IMR-90 (cell line): ENCODE measurements at regions not wholly inside any gene's neighbourhood (a gene's known extent, or its start where the extent isn't known, plus 50 kb on each side); places are given as distances from the start of the nearest gene placed in this dataset.

Experiments used
- BHLHE40 ChIP-seq: fragments of 150-350 bp; IDR thresholded peaks from 2 replicates; pipeline ENCODE4 v1.6.1; 2016; ENCODE audit warnings: mild to moderate bottlenecking, low read depth, low read length
- CEBPB ChIP-seq: IDR thresholded peaks from 2 replicates; pipeline ENCODE4 v1.6.1; 2012; ENCODE audit warnings: low read depth, low read length, improper control_type of control experiment
- CHD1 ChIP-seq: IDR thresholded peaks from 2 replicates; pipeline ENCODE4 v1.6.1; 2012; ENCODE audit warnings: low read depth, low read length, improper control_type of control experiment
- FOS ChIP-seq: fragments of 150-350 bp; IDR thresholded peaks from 2 replicates; pipeline ENCODE4 v1.6.1; 2016; ENCODE audit warnings: low read depth, low read length
- MAFK ChIP-seq: IDR thresholded peaks from 2 replicates; pipeline ENCODE4 v1.6.1; 2012; ENCODE audit warnings: low read depth, low read length, improper control_type of control experiment
- MAZ ChIP-seq: IDR thresholded peaks from 2 replicates; pipeline ENCODE4 v1.6.1; 2012; ENCODE audit warnings: low read depth, mild to moderate bottlenecking, low read length, improper control_type of control experiment, moderate library complexity, borderline replicate concordance
- MXI1 ChIP-seq: IDR thresholded peaks from 2 replicates; pipeline ENCODE4 v1.6.1; 2012; ENCODE audit warnings: low read depth, mild to moderate bottlenecking, low read length, moderate library complexity, borderline replicate concordance
- NFE2L2 ChIP-seq: fragments of 150-350 bp; IDR thresholded peaks from 2 replicates; pipeline ENCODE4 v1.6.1; 2016; ENCODE audit warnings: low read depth, mild to moderate bottlenecking, low read length
- POLR2A ChIP-seq: IDR thresholded peaks from 2 replicates; pipeline ENCODE4 v1.6.1; 2012; ENCODE audit warnings: mild to moderate bottlenecking, low read depth, low read length
- RAD21 ChIP-seq: IDR thresholded peaks from 2 replicates; pipeline ENCODE4 v1.6.1; 2012; ENCODE audit warnings: low read length, improper control_type of control experiment
- RFX5 ChIP-seq: IDR thresholded peaks from 2 replicates; pipeline ENCODE4 v1.8.0; 2012; ENCODE audit warnings: low read depth, mild to moderate bottlenecking, low read length, moderate library complexity
- SMC3 ChIP-seq: fragments of 150-350 bp; IDR thresholded peaks from 2 replicates; pipeline ENCODE4 v1.6.1; 2016; ENCODE audit warnings: low read depth, mild to moderate bottlenecking, antibody characterized with exemption, low read length, moderate library complexity
- TF ChIP-seq, protein P1 (sequence below): conservative IDR thresholded peaks from 2 replicates; pipeline ENCODE4 v1.5.1; 2012; ENCODE audit warnings: mild to moderate bottlenecking, low read depth, low read length, improper control_type of control experiment
- TF ChIP-seq, protein P2 (sequence below): fragments of 150-350 bp; IDR thresholded peaks from 2 replicates; pipeline ENCODE4 v1.6.1; 2017; ENCODE audit warnings: mild to moderate bottlenecking, antibody characterized with exemption, low read length, low read depth

DNA sequence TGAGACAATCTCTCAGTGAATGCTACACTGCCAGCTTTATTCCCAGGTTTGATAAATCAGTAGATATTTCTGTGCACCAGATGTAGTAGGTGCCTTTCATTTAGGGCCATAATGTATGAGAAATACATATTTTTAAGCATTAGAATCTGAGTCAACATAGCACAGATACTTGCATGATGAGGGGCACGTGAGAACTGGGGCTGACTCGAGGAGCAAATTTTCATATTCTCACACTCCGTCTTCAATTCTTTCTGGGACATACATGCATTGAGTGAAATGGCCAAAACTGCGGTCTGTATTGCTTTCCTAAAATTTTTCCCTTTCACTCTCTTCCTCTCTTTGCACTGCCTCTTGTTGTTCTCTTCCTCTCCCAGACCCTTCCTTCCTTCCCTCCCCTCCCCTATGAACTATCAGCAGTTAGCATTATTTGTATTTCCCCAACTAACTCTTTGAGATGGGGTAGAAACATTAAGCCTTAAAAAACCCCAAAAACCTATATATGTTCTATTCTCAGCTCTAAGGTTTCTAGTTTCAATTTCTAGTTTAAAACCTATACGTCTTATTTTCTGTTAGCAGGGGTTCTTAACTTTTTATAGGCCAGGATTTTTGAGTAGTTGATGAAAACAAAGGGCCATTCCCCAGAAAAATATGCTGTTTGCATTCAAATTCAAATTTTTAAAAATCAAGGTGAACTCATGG, 289.1 kb downstream of the PTBP2 start:
- TF ChIP-seq, protein P1, sequence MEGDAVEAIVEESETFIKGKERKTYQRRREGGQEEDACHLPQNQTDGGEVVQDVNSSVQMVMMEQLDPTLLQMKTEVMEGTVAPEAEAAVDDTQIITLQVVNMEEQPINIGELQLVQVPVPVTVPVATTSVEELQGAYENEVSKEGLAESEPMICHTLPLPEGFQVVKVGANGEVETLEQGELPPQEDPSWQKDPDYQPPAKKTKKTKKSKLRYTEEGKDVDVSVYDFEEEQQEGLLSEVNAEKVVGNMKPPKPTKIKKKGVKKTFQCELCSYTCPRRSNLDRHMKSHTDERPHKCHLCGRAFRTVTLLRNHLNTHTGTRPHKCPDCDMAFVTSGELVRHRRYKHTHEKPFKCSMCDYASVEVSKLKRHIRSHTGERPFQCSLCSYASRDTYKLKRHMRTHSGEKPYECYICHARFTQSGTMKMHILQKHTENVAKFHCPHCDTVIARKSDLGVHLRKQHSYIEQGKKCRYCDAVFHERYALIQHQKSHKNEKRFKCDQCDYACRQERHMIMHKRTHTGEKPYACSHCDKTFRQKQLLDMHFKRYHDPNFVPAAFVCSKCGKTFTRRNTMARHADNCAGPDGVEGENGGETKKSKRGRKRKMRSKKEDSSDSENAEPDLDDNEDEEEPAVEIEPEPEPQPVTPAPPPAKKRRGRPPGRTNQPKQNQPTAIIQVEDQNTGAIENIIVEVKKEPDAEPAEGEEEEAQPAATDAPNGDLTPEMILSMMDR, result no peak
- TF ChIP-seq POLR2A, result no peak
- TF ChIP-seq MAFK, result no peak
- peak; percentile 39; the same call in 1 of the 2 replicates for TF ChIP-seq BHLHE40
- no peak for TF ChIP-seq CHD1
- TF ChIP-seq CEBPB, result no peak
- TF ChIP-seq FOS, result no peak
- TF ChIP-seq, protein P2, sequence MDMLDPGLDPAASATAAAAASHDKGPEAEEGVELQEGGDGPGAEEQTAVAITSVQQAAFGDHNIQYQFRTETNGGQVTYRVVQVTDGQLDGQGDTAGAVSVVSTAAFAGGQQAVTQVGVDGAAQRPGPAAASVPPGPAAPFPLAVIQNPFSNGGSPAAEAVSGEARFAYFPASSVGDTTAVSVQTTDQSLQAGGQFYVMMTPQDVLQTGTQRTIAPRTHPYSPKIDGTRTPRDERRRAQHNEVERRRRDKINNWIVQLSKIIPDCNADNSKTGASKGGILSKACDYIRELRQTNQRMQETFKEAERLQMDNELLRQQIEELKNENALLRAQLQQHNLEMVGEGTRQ, result no peak
- TF ChIP-seq RFX5, result no peak
- no peak for TF ChIP-seq RAD21
- TF ChIP-seq MAZ, result no peak
- no peak for TF ChIP-seq MXI1
- no peak for TF ChIP-seq SMC3
- TF ChIP-seq NFE2L2, result no peak
